OCI-LY3 (cell line): ENCODE measurements at regions not wholly inside any gene's neighbourhood (a gene's known extent, or its start where the extent isn't known, plus 50 kb on each side); places are given as distances from the start of the nearest gene placed in this dataset.

Experiments
- EZH2phosphoT487 ChIP-seq: fragments of 200-600 bp; shearing (Covaris generic); IDR thresholded peaks from 2 replicates; pipeline ENCODE4 v1.6.1; 2018; ENCODE audit warnings: antibody characterized with exemption, mixed run types, low read depth
- TF ChIP-seq, protein P1 (sequence below): fragments of 200-600, 300-600 bp; sonication (generic); IDR thresholded peaks from 2 replicates; pipeline ENCODE4 v1.5.1; 2014; ENCODE audit warnings: antibody characterized with exemption, low read length, low read depth

GRCh38 chr6:129957941-129958898, 60.2 kb upstream of the L3MBTL3 start:
- TF ChIP-seq, protein P1, sequence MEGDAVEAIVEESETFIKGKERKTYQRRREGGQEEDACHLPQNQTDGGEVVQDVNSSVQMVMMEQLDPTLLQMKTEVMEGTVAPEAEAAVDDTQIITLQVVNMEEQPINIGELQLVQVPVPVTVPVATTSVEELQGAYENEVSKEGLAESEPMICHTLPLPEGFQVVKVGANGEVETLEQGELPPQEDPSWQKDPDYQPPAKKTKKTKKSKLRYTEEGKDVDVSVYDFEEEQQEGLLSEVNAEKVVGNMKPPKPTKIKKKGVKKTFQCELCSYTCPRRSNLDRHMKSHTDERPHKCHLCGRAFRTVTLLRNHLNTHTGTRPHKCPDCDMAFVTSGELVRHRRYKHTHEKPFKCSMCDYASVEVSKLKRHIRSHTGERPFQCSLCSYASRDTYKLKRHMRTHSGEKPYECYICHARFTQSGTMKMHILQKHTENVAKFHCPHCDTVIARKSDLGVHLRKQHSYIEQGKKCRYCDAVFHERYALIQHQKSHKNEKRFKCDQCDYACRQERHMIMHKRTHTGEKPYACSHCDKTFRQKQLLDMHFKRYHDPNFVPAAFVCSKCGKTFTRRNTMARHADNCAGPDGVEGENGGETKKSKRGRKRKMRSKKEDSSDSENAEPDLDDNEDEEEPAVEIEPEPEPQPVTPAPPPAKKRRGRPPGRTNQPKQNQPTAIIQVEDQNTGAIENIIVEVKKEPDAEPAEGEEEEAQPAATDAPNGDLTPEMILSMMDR, result no peak
- no peak for TF ChIP-seq EZH2phosphoT487
